ENCODE measurements at regions not wholly inside any gene's neighbourhood (a gene's known extent, or its start where the extent isn't known, plus 50 kb on each side); places are given as distances from the start of the nearest gene placed in this dataset.

DNA sequence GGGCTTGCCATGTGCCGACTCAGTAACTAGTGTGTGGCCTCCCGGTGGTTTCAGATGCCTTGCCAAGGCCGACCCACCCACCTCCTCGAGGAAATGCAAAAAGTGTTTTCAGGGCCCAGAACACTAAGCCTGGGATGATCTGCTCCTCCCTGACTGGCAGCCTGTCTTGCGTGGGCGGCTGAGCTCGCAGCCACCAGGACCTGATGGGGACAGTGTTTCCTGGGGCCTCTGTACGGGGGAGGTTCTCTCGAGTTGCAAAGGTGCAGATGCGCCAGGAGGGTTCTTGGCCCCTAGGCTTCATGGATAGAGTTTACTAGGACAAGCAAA, 85.2 kb downstream of the GLI2 start:
- H3K27ac Mint-ChIP-seq = no peak overlapping the region
- H3K27me3 Mint-ChIP-seq = no peaks in the 10 kb centered on the region
- Histone ChIP-seq H3K9me3 (ENCODE audit: control extremely low read depth in 1 of 3, control insufficient read depth in 2 of 3, insufficient read depth in 1 of 3, low read length in 2 of 3) (no peaks in the 10 kb centered on the region), H3K4me2 (replicated peaks; ENCODE audit: low read depth, low read length, poor library complexity, severe bottlenecking) (no peak overlapping the region), H4K20me1 (ENCODE audit: control insufficient read depth, insufficient read depth, low read length, poor library complexity, severe bottlenecking) (no peaks in the 10 kb centered on the region), H3K9ac (ENCODE audit: low read length) (no peak overlapping the region), H3K79me2 (ENCODE audit: control insufficient read depth, insufficient read depth, low read length) (no peaks in the 10 kb centered on the region), H3K27me3 (replicated peaks in 1 of 4; ENCODE audit: control extremely low read depth in 1 of 4, control insufficient read depth in 3 of 4, insufficient read depth in 4 of 4, low read length in 3 of 4) (no peaks in the 10 kb centered on the region), H3K4me3 (ENCODE audit: control extremely low read depth in 1 of 5, extremely low read depth in 1 of 5, insufficient read depth in 1 of 5, low read depth in 2 of 5, low read length in 4 of 5) (no peak overlapping the region), H3K27ac (ENCODE audit: low read length in 2 of 2) (no peak overlapping the region), H3K4me1 (ENCODE audit: control insufficient read depth in 2 of 2, insufficient read depth in 2 of 2, low read length in 2 of 2) (no peaks in the 10 kb centered on the region), H2AFZ (ENCODE audit: insufficient read depth, low read depth, low read length, poor library complexity, severe bottlenecking) (no peak overlapping the region), H3K36me3 (replicated peaks in 1 of 2; ENCODE audit: control extremely low read depth in 1 of 2, control insufficient read depth in 1 of 2, extremely low read depth in 1 of 2, insufficient read depth in 2 of 2, low read length in 1 of 2) (no peaks in the 10 kb centered on the region)
- TF ChIP-seq, protein P1, sequence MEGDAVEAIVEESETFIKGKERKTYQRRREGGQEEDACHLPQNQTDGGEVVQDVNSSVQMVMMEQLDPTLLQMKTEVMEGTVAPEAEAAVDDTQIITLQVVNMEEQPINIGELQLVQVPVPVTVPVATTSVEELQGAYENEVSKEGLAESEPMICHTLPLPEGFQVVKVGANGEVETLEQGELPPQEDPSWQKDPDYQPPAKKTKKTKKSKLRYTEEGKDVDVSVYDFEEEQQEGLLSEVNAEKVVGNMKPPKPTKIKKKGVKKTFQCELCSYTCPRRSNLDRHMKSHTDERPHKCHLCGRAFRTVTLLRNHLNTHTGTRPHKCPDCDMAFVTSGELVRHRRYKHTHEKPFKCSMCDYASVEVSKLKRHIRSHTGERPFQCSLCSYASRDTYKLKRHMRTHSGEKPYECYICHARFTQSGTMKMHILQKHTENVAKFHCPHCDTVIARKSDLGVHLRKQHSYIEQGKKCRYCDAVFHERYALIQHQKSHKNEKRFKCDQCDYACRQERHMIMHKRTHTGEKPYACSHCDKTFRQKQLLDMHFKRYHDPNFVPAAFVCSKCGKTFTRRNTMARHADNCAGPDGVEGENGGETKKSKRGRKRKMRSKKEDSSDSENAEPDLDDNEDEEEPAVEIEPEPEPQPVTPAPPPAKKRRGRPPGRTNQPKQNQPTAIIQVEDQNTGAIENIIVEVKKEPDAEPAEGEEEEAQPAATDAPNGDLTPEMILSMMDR (IDR thresholded peaks at IDR 0.05) = no peak
- no peak for TF ChIP-seq EZH2 (IDR thresholded peaks at IDR 0.05; ENCODE audit: borderline replicate concordance, insufficient read depth, low read depth, low read length, poor library complexity, severe bottlenecking)
- H3K4me1 Mint-ChIP-seq = no peaks in the 10 kb centered on the region
- DNase-seq (no peak), ATAC-seq (ENCODE audit: low read depth) (no peak)
- WGBS (ENCODE audit: insufficient coverage) = 47% methylated on average over 10 of the region's 10 CpGs
- H3K4me3 Mint-ChIP-seq = no peak overlapping the region
- no peaks in the 10 kb centered on the region for H3K9me3 Mint-ChIP-seq (ENCODE audit: insufficient read depth)
- CTCF ChIA-PET = no interaction called here
- intact Hi-C loops (cut with micrococcal nuclease) = no loop called here
- POLR2A ChIA-PET = no interaction called here

- CTCF ChIA-PET = no interaction called here
- intact Hi-C loops (cut with micrococcal nuclease) = no loop called here
- no peak for DNase-seq
- Histone ChIP-seq H3K27me3 (replicated peaks in 1 of 4; ENCODE audit: control extremely low read depth in 1 of 4, control insufficient read depth in 3 of 4, insufficient read depth in 4 of 4, low read length in 3 of 4) (no peaks in the 10 kb centered on the region), H3K36me3 (replicated peaks in 1 of 2; ENCODE audit: control extremely low read depth in 1 of 2, control insufficient read depth in 1 of 2, extremely low read depth in 1 of 2, insufficient read depth in 2 of 2, low read length in 1 of 2) (no peaks in the 10 kb centered on the region), H3K4me2 (replicated peaks; ENCODE audit: low read depth, low read length, poor library complexity, severe bottlenecking) (no peak overlapping the region), H3K9me3 (ENCODE audit: control extremely low read depth in 1 of 3, control insufficient read depth in 2 of 3, insufficient read depth in 1 of 3, low read length in 2 of 3) (no peaks in the 10 kb centered on the region), H3K9ac (ENCODE audit: low read length) (no peak overlapping the region), H4K20me1 (ENCODE audit: control insufficient read depth, insufficient read depth, low read length, poor library complexity, severe bottlenecking) (no peaks in the 10 kb centered on the region), H3K4me3 (ENCODE audit: control extremely low read depth in 1 of 5, extremely low read depth in 1 of 5, insufficient read depth in 1 of 5, low read depth in 2 of 5, low read length in 4 of 5) (no peak overlapping the region), H3K27ac (ENCODE audit: low read length in 2 of 2) (no peak overlapping the region), H2AFZ (ENCODE audit: insufficient read depth, low read depth, low read length, poor library complexity, severe bottlenecking) (no peak overlapping the region), H3K79me2 (ENCODE audit: control insufficient read depth, insufficient read depth, low read length) (no peaks in the 10 kb centered on the region), H3K4me1 (ENCODE audit: control insufficient read depth in 2 of 2, insufficient read depth in 2 of 2, low read length in 2 of 2) (no peaks in the 10 kb centered on the region)
- TF ChIP-seq, protein P1 (IDR thresholded peaks at IDR 0.05) = no peak
- TF ChIP-seq EZH2 (IDR thresholded peaks at IDR 0.05; ENCODE audit: borderline replicate concordance, insufficient read depth, low read depth, low read length, poor library complexity, severe bottlenecking) = no peak
- ATAC-seq (ENCODE audit: low read depth) = no peak
- WGBS (ENCODE audit: insufficient coverage) = 81% methylated on average over 13 of the region's 15 CpGs
- POLR2A ChIA-PET = no interaction called here
- Mint-ChIP-seq H3K4me1 (no peaks in the 10 kb centered on the region), H3K4me3 (no peak overlapping the region), H3K27ac (no peak overlapping the region), H3K27me3 (no peaks in the 10 kb centered on the region), H3K9me3 (ENCODE audit: insufficient read depth) (no peaks in the 10 kb centered on the region)
These were observed 85.9 kb downstream of the GLI2 start for GRCh38 chr2:120821446-120822160.

All from B cell (primary cell).